Activated B cell treated with CpG ODN at 0.5 μM for 24 hours (primary cell): ENCODE measurements at regions not wholly inside any gene's neighbourhood (a gene's known extent, or its start where the extent isn't known, plus 50 kb on each side); places are given as distances from the start of the nearest gene placed in this dataset.

Source experiments
- ATAC-seq: fragments of 200-7000 bp; cut with Tn5 transposase; one replicate; pipeline ENCODE4 v1.10.0; 2021; ENCODE audit warnings: low read depth, mild to moderate bottlenecking, moderate library complexity
- CTCF ChIA-PET: fragments of 350-600 bp; sonication (Branson Sonifier 250); formaldehyde crosslinking; loops from one replicate; lab custom pipeline; 2021; ENCODE audit warnings: antibody characterized with exemption; lab: Charles Lee
- POLR2A ChIA-PET: fragments of 350-600 bp; sonication (Branson Sonifier 250); formaldehyde crosslinking; loops from one replicate; lab custom pipeline; 2021; ENCODE audit warnings: antibody characterized with exemption; lab: Charles Lee
- DNase-seq: peaks from one replicate; pipeline ENCODE4 v3.0.0; 2022
- H3K27ac Mint-ChIP-seq: one replicate; pipeline ENCODE4 v1.8.0; 2020; ENCODE audit warnings: mixed read lengths
- H3K27me3 Mint-ChIP-seq: one replicate; pipeline ENCODE4 v1.8.0; 2021; ENCODE audit warnings: mixed read lengths
- H3K36me3 Mint-ChIP-seq: one replicate; pipeline ENCODE4 v1.8.0; 2021; ENCODE audit warnings: low read depth, mixed read lengths
- H3K4me1 Mint-ChIP-seq: one replicate; pipeline ENCODE4 v1.8.0; 2021; ENCODE audit warnings: mixed read lengths
- H3K4me3 Mint-ChIP-seq: one replicate; pipeline ENCODE4 v1.8.0; 2020; ENCODE audit warnings: mild to moderate bottlenecking, mixed read lengths
- H3K9me3 Mint-ChIP-seq: one replicate; pipeline ENCODE4 v1.8.0; 2020; ENCODE audit warnings: mixed read lengths
- CTCF ChIP-seq: fragments of 200-600 bp; IDR thresholded peaks from one replicate; pipeline ENCODE4 v1.8.0; 2022; ENCODE audit warnings: antibody characterized with exemption, mild to moderate bottlenecking
- intact Hi-C: fragments of 100-400 bp; cut with micrococcal nuclease; formaldehyde crosslinking; loops from one replicate; pipeline ENCODE4 v1.15.1; 2024

GRCh38 chr2:109718139-109718538 lies 76.0 kb upstream of the RGPD5 start:
- Mint-ChIP-seq H3K4me1 (no peaks in the 10 kb centered on the region), H3K9me3 (peaks cover 3% of the 10 kb centered on the region), H3K27me3 (peaks cover 5% of the 10 kb centered on the region), H3K27ac (no peak overlapping the region), H3K4me3 (no peak overlapping the region), H3K36me3 (no peaks in the 10 kb centered on the region)
- CTCF ChIA-PET: no interaction called here
- no peak for ATAC-seq
- intact Hi-C loops: no loop called here
- no peak for DNase-seq
- TF ChIP-seq CTCF: no peak
- POLR2A ChIA-PET: no interaction called here

DNA sequence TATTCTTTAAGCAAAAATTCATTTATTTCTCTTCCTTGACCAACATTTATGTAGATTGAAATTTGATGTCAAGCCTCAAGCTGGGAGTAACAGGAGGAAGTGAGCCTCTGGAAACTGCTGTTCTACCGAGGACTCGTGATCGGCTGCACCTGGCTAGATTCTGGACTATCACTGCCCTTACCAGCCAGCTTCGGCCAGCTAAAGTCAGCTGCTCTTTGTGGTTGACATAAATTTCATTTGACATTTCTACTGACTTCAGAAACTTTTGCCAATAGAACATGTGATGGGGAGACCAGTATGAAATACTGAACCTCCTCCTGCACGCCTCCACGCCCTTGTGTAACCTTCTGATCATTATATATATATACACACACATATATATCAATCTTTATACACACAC lies 74.2 kb upstream of the RGPD5 start:
- Mint-ChIP-seq H3K36me3 (no peaks in the 10 kb centered on the region), H3K4me1 (no peaks in the 10 kb centered on the region), H3K27me3 (peaks cover 5% of the 10 kb centered on the region), H3K9me3 (peaks cover 3% of the 10 kb centered on the region), H3K4me3 (no peak overlapping the region), H3K27ac (no peak overlapping the region)
- DNase-seq (no peak), ATAC-seq (no peak)
- ChIA-PET POLR2A (no interaction called here), CTCF (no interaction called here)
- no peak for TF ChIP-seq CTCF
- intact Hi-C loops: no loop called here

GRCh38 chr2:109720380-109721106 lies 73.6 kb upstream of the RGPD5 start:
- ATAC-seq: no peak
- no peak overlapping the region for H3K4me3 Mint-ChIP-seq
- H3K27me3 Mint-ChIP-seq: peaks cover 5% of the 10 kb centered on the region
- no peaks in the 10 kb centered on the region for H3K4me1 Mint-ChIP-seq
- no peak for DNase-seq
- CTCF ChIA-PET: no interaction called here
- no peak for TF ChIP-seq CTCF
- no peaks in the 10 kb centered on the region for H3K36me3 Mint-ChIP-seq
- intact Hi-C loops: no loop called here
- peaks cover 3% of the 10 kb centered on the region for H3K9me3 Mint-ChIP-seq
- no peak overlapping the region for H3K27ac Mint-ChIP-seq
- POLR2A ChIA-PET: no interaction called here

DNA sequence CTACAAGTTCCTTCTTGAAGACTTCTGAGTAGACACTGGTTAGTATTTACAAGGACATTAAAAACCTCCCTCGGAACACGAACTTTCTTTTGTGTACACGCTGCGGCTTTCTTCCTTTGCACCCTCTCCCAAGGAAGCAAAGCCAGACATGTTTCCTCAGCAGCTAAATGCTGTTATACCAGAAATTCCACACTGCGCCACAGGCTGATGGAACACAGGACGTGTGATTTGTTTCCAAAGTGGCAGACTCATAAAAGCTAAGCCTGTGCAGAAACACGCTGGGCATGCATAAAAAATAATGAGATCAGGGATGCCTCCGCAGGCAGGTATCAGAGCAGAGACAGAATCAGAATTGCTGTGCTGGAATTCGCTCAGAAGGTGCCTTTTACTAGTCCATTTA lies 73.0 kb upstream of the RGPD5 start:
- TF ChIP-seq CTCF: no peak
- ChIA-PET CTCF (no interaction called here), POLR2A (no interaction called here)
- peaks cover 3% of the 10 kb centered on the region for H3K27me3 Mint-ChIP-seq
- H3K36me3 Mint-ChIP-seq: no peaks in the 10 kb centered on the region
- DNase-seq (no peak), ATAC-seq (no peak)
- no peak overlapping the region for H3K27ac Mint-ChIP-seq
- intact Hi-C loops: no loop called here
- no peaks in the 10 kb centered on the region for H3K4me1 Mint-ChIP-seq
- H3K9me3 Mint-ChIP-seq: peaks cover 3% of the 10 kb centered on the region
- H3K4me3 Mint-ChIP-seq: no peak overlapping the region

- ChIA-PET POLR2A (no interaction called here), CTCF (no interaction called here)
- Mint-ChIP-seq H3K27me3 (peaks cover 3% of the 10 kb centered on the region), H3K4me1 (no peaks in the 10 kb centered on the region), H3K36me3 (no peaks in the 10 kb centered on the region), H3K4me3 (no peak overlapping the region), H3K9me3 (peaks cover 3% of the 10 kb centered on the region), H3K27ac (no peak overlapping the region)
- ATAC-seq: no peak
- DNase-seq: no peak
- TF ChIP-seq CTCF: no peak
- intact Hi-C loops: no loop called here
Observed at GRCh38 chr2:109721626-109722025, 72.5 kb upstream of the RGPD5 start.
